ENCODE measurements at regions not wholly inside any gene's neighbourhood (a gene's known extent, or its start where the extent isn't known, plus 50 kb on each side); places are given as distances from the start of the nearest gene placed in this dataset.
"Not testable (repeated sequence)": the region's sequence is repeated elsewhere in the genome, so short reads cannot be mapped to it uniquely, and the experiment has no call there.

GRCh38 chr4:162853788-162854187 is 312.9 kb downstream of the NAF1 start:
- no peak overlapping the region for H3K4me3 Mint-ChIP-seq
- H3K36me3 Mint-ChIP-seq, result no peaks in the 10 kb centered on the region
- TF ChIP-seq, protein P1, sequence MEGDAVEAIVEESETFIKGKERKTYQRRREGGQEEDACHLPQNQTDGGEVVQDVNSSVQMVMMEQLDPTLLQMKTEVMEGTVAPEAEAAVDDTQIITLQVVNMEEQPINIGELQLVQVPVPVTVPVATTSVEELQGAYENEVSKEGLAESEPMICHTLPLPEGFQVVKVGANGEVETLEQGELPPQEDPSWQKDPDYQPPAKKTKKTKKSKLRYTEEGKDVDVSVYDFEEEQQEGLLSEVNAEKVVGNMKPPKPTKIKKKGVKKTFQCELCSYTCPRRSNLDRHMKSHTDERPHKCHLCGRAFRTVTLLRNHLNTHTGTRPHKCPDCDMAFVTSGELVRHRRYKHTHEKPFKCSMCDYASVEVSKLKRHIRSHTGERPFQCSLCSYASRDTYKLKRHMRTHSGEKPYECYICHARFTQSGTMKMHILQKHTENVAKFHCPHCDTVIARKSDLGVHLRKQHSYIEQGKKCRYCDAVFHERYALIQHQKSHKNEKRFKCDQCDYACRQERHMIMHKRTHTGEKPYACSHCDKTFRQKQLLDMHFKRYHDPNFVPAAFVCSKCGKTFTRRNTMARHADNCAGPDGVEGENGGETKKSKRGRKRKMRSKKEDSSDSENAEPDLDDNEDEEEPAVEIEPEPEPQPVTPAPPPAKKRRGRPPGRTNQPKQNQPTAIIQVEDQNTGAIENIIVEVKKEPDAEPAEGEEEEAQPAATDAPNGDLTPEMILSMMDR (conservative IDR thresholded peaks at IDR 0.05), result no peak
- no peak for DNase-seq (ENCODE audit: extremely low spot score, unreplicated experiment)
- no peaks in the 10 kb centered on the region for H3K4me1 Mint-ChIP-seq (ENCODE audit: unreplicated experiment)
- no peaks in the 10 kb centered on the region for H3K9me3 Mint-ChIP-seq
- H3K27me3 Mint-ChIP-seq, result no peaks in the 10 kb centered on the region
- H3K27ac Mint-ChIP-seq, result no peak overlapping the region

DNA sequence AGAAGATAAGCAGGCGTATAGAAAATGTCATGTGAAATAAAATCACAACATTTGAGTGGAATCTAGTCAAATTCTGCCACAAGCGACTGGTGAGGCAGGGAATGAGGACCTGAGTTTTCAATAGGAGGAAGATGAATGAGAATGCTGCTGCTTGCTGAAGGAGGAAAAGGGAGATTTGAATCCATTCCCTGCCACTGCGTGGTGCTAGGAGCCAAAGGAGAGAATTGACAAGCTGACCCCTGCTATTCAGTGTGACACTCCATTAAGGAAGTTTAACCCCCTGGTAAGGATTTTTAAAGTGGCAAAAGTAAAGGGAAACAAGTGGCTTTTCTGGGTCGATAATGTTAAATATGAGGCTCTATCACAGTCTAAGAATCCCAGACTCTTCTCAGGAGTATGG is 314.0 kb downstream of the NAF1 start:
- no peaks in the 10 kb centered on the region for H3K4me1 Mint-ChIP-seq (ENCODE audit: unreplicated experiment)
- no peaks in the 10 kb centered on the region for H3K27me3 Mint-ChIP-seq
- DNase-seq (ENCODE audit: extremely low spot score, unreplicated experiment), result no peak
- H3K36me3 Mint-ChIP-seq, result no peaks in the 10 kb centered on the region
- TF ChIP-seq, protein P1 (conservative IDR thresholded peaks at IDR 0.05), result no peak
- H3K27ac Mint-ChIP-seq, result no peak overlapping the region
- H3K4me3 Mint-ChIP-seq, result no peak overlapping the region
- H3K9me3 Mint-ChIP-seq, result no peaks in the 10 kb centered on the region

DNA sequence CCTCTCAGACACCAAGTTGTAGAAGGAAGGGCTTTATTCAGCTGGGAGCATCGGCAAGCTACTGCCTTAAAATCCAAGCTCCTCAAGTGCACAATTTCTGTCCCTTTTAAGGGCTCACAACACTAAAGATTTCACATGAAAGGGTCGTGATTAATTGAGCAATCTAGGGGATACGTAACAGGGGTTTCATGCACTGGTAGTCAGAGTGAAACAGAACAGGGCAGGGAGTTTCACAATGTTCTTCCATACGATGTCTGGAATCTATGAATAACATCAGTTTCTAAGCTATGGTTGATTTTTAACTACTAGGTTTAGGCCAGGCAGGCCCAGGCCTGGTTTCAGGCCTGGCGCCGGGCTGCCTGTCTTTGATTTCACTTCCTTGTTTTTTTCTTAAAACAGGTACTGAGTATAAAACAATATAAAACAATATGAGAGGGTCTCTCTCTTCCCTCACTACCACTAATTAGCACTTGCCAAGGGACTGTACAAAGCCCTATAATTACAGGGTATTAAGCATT is 315.4 kb downstream of the NAF1 start:
- H3K9me3 Mint-ChIP-seq; H3K36me3 Mint-ChIP-seq; H3K27me3 Mint-ChIP-seq; DNase-seq (ENCODE audit: extremely low spot score, unreplicated experiment); H3K4me1 Mint-ChIP-seq (ENCODE audit: unreplicated experiment); H3K4me3 Mint-ChIP-seq; H3K27ac Mint-ChIP-seq: not testable (repeated sequence)

- Mint-ChIP-seq H3K36me3 (no peaks in the 10 kb centered on the region), H3K9me3 (no peaks in the 10 kb centered on the region), H3K27me3 (no peaks in the 10 kb centered on the region), H3K4me3 (no peak overlapping the region), H3K27ac (no peak overlapping the region), H3K4me1 (ENCODE audit: unreplicated experiment) (no peaks in the 10 kb centered on the region)
- no peak for DNase-seq (ENCODE audit: extremely low spot score, unreplicated experiment)
- TF ChIP-seq, protein P1 (conservative IDR thresholded peaks at IDR 0.05), result no peak
Observed at GRCh38 chr4:162849937-162850336, 316.8 kb downstream of the NAF1 start.

DNA sequence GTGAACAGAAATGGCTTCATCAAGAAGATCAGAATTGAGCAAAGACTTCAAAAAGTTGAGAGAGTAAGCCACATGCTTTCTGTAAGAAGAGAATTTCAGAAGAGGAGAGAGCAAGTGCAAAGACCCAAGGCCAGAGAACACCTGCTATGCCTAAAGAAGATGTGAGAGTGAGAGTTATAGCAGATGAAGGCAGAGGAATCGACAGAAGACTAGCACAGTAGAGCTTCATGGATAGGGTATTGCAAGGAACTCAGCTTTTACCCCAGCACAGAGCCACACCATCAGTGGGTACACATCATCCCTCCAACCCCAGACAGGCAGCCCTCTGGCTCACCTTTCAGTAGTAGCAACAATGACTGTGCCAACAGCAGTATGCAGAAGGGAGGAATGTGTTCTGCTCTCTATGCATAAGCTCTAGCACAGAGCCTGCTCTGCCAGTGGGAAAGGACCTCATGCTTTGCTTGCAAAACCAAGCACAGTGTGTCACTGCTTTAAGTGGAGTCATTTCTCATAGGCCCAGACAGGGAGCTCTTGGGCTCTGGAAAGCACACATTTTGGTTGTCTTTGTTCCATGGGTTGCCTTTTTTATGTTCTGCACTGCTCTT is 318.6 kb downstream of the NAF1 start:
- Mint-ChIP-seq H3K4me1 (ENCODE audit: unreplicated experiment) (no peaks in the 10 kb centered on the region), H3K36me3 (no peaks in the 10 kb centered on the region), H3K9me3 (no peaks in the 10 kb centered on the region), H3K27ac (no peak overlapping the region), H3K27me3 (no peaks in the 10 kb centered on the region), H3K4me3 (no peak overlapping the region)
- TF ChIP-seq, protein P1 (conservative IDR thresholded peaks at IDR 0.05), result no peak
- DNase-seq (ENCODE audit: extremely low spot score, unreplicated experiment), result no peak

DNA sequence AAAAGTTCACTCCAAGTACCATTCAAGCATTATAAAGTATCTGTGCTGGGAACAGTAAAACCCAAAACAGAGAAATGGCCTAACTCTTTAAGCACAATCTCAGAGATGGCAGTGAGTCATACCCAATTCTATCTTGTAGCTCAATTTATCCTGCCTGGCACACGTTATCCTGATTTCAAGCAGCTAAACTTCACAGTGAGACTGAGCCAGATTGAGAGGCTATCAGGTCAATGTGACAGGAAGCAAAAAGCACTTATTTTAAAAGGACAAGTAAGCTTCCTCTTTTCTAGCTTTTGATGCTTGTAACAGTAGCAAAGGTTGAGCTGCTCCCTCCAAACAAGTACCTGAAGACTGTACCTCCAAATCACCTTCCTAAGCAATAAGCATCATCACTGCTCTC is 324.9 kb downstream of the NAF1 start:
- Mint-ChIP-seq H3K9me3 (peaks cover 6% of the 10 kb centered on the region), H3K4me3 (no peak overlapping the region), H3K4me1 (ENCODE audit: unreplicated experiment) (no peaks in the 10 kb centered on the region), H3K27ac (no peak overlapping the region), H3K27me3 (no peaks in the 10 kb centered on the region), H3K36me3 (no peaks in the 10 kb centered on the region)
- TF ChIP-seq, protein P1 (conservative IDR thresholded peaks at IDR 0.05), result no peak
- DNase-seq (ENCODE audit: extremely low spot score, unreplicated experiment), result no peak

Data from type B pancreatic cell (in vitro differentiated cells).